HG03025 (cell line): ENCODE measurements at regions not wholly inside any gene's neighbourhood (a gene's known extent, or its start where the extent isn't known, plus 50 kb on each side); places are given as distances from the start of the nearest gene placed in this dataset.
"Not testable (repeated sequence)": the region's sequence is repeated elsewhere in the genome, so short reads cannot be mapped to it uniquely, and the experiment has no call there.

Experiments used
- ATAC-seq: cut with Tn5 transposase; IDR thresholded peaks from one replicate; pipeline ENCODE4 v1.9.1; 2021; ENCODE audit warnings: mild to moderate bottlenecking, moderate library complexity; ENCODE audit not compliant: unreplicated experiment, low FRiP score

DNA sequence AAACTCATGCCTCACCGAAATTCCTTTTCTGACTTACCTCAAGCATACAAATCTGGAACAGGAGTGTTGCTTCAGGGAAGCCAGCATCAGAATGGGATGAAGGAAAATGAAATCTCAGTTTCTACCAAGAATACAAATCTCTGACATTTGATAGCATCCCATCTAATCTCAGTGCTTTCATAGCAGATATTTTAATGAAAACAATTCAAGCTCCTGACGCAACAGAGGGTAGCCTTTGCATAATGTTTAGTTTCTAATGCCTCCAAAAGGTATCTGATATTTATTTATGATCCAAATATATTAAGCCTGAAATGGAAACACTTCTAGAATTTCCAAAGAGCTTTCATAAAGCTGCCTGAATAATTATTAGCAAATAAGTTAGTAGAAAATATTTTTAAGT, 251.4 kb downstream of the DEPDC1B start:
- no peak for ATAC-seq

DNA sequence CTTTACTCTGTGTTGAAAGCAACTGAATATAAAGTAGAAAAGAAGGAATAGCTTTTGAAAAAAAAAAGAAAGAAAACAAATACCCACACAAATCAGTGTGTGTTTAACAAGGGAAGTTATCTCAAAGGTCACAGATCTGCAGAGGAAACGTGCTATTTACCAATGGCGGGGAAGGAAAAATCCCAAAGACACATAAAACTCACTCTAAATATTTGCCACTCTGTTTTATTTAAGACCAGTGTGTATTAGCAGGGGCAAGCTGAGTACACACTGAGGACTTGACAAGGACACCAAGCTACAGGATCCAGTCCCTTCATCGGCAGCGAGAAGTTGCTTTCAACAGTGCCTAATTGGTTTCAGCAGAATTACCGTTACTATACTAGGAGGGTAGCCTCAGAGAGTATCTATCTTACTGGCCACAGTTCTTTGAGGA, 252.5 kb downstream of the DEPDC1B start:
- no peak for ATAC-seq

DNA sequence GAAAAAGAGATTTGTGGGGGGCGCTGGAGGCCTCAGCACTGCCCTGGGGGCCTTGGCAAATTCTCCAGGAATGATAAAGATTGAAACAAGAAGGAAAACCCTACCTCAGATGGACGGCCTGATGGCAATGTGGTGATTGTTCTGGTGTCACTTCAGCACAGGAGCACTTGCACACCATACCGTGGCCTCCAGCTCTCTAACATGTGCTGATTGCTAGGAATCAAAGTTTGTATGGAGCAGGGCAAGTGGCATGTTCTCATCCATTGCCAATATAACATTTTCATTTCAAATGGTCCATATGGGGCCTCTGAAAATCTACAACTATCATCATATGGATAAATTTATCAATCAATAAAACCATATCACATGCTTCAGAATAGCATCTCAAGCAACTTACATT, 253.0 kb downstream of the DEPDC1B start:
- ATAC-seq = no peak

DNA sequence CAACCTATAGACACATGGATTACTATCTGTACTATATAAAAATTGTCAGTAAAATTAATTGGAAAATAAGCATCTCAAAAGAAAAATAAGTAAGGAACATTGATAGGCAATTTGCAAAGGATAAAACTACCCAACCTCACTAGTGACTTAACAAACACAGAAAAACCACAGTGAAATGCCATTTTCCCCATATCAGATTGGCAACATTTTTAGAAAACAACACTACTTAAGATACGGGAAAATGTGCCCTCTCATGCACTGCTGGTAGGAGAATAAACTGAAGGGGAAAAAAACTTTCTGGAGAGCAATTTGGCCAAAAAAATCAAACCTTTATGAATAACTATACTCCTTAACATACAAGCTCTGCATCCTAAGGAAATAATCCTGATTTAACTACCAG, 254.0 kb downstream of the DEPDC1B start:
- ATAC-seq = no peak

DNA sequence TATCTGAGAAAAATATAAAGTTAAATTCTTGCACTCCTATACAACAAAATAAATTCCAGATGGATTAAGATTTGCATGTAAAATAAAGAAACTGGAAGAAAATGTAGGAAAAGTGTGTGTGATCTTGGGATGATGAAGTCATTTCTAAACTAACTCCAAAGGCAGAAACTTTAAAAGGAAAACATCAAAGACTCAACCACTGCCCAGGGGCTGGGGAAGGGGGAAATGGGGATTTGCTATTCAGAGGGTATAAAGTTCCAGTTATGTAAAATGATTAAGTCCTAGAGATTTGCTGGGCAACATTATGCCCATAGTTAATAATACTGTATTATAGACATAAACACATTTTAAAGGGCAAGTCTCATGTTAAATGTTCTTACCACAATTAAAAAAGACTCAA, 254.5 kb downstream of the DEPDC1B start:
- ATAC-seq = no peak

DNA sequence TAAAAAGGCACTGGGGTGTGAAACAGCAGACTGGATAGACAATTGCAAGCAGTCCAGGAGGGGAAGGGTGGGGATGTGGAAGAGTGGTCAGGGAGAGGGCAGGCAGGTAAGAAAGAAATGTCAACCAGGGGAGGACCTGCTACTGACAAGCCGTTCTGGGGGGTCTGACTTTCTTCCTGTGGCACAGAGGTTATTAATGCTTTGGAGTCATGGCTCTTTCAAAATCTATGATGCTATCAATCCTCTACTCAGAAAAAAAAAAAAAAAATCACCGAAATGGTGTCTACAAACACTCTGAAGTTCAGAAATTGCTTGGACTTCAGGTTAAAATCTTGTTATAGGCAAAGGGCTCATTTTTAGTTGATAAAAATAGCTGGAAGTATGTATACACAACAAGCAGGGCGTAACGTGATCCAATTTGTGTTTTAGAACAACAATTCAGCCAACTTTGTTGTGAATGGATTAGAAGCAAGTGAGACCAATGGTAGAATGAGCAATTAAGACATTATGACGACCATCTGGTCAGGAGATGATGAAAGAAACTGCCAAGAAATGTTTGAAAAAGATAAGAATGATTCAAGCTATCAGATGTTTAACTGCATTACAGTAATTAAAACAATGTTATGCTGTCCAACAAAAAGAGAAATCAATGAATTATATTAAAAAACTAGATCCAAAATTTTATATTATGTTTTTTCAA, 255.2 kb downstream of the DEPDC1B start:
- no peak for ATAC-seq

DNA sequence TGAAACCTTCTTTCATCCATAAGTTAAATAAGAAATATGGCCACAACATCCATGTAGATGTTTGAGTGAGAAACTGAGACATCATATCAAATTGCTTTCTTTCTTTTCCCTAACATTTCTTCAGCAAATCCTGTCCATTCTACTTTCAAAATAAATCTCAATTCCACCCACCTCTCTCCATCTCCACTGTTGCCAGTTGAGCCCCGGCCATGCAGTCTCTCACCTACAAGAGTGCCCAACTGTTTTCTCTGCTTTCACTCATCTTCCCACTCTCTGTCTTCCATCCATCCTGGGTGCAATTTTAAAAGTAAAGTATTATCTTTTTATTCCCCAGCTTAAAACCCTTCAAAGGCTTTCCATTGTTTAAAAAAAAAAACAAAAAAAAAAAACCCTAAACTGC, 260.4 kb downstream of the DEPDC1B start:
- ATAC-seq = no peak

DNA sequence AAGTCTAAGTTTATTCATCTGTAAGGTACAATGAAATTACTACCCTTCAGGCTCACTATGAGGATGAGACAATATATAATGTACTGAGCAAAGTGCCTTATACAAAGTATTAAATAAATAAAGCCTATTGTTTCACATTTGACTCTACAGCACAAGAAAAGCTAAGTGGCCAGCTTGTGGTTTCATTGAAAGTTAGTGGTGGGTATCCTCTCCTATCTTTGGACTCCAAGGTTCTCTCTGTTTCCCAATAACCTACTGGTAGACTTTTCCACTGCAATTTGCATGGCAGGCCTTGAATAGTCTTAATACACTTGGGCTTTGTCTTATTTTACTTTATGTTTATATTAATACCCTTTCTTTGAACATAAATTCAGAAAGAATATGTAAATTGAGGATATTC, 262.7 kb downstream of the DEPDC1B start:
- no peak for ATAC-seq

DNA sequence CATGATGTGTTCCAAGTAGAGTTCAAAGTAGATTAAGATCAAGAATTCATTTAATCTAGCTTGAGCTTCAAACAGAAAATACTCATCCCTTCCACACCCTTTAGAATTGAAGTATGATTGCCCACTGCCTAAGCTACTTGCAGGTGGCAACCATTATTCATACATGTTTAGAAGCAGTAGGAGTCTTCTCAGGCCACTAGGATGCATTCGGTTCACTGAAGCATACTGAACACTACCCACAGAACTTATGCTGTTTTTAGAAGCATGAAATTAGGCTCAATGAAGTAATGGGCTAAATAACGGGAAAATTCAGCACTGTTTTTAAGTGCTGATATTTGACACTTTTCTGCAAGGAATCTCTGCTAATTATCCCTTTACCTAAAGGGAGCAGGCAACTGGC, 263.4 kb downstream of the DEPDC1B start:
- peak; percentile 87 for ATAC-seq

DNA sequence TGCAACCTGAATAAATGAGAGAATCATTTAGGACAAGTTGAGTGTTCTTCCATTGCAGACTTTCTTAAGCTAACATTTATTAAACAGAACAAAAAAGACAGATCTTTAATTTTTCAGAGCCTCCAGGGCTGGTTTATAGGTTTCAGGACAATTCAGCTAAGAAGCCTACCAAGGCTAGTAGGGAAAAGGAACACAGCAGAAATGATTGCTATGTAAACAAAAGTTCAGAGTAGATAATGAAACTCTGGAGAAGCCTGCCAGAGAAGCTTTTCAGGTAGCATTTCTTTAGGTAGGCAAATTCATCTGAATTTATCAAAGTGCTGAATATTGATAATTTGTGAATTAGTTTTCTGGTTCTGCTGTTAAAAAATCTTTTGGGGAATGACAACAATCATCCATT, 264.2 kb downstream of the DEPDC1B start:
- no peak for ATAC-seq

DNA sequence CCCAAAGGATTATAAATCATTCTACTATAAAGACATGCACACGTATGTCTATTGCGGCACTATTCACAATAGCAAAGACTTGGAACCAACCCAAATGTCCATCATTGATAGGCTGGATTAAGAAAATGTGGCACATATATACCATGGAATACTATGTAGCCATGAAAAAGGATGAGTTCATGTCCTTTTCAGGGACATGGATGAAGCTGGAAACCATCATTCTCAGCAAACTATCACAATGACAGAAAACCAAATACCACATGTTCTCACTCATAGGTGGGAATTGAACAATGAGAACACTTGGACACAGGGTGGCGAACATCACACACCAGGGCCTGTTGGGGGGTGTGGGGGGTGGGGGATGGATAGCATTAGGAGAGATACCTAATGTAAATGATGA, 273.8 kb downstream of the DEPDC1B start:
- ATAC-seq = not testable (repeated sequence)

DNA sequence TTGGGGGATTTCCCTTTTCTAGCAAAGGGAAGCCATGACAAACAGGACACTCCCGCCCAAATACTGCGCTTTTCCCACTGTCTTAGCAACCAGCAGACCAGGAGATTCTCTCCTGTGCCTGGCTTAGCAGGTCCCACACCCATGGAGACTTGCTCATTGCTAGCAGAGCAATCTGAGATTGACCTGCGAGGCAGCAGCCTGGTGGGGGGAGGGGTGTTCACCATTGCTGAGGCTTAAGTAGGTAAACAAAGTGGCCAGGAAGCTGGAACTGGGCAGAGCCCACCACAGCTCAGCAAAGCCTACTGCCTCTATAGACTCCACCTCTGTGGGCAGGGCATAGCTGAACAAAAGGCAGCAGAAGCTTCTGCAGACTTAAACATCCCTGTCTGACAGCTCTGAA, 279.2 kb downstream of the DEPDC1B start:
- ATAC-seq = not testable (repeated sequence)

DNA sequence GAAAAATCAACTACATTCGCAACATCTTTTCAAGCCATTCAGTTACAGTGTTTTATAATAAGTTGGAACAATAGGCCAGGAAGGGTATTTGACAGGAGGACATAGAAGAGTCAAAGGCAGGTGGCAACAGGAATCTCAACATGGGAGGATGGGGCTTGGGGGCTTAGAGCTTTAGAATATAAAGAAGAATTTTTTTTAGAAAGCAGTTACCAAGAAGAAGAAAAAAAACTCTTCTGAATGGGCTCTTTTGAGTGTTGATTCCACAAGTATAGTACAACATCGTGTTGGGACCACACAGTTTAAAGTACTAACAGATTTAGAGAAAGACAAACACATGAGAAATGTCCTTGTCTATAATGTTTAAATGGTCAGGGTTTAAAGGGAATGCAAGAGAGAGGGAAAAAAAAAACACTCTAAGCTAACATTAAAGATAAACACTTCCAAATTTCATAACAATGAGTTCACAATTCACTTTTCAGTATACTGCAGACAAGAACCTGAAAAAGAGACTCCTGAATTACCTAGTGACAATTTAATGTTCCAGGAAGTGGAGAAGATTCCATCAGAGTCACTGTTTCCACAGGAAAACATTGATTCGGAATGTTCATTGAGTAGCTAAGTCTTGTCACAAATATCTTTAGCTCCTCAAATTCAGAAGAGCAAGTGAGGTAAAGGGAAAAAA, 282.3 kb downstream of the DEPDC1B start:
- ATAC-seq = no peak

DNA sequence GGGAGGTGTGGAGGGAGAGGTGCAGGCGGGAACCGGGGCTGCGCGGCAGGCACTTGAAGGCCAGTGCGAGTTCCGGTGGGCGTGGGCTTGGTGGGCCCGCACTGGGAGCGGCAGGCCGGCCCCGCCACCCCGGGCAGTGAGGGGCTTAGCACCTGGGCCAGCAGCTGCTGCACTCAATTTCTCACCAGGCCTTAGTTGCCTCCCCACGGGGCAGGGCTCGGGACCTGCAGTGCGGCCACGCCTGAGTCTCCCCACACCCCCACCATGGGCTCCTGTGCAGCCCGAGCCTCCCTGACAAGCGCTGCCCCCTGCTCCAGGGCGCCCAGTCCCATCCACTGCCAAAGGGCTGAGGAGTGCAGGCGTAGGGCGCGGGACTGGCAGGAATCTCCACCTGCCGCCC, 284.5 kb downstream of the DEPDC1B start:
- no peak for ATAC-seq

DNA sequence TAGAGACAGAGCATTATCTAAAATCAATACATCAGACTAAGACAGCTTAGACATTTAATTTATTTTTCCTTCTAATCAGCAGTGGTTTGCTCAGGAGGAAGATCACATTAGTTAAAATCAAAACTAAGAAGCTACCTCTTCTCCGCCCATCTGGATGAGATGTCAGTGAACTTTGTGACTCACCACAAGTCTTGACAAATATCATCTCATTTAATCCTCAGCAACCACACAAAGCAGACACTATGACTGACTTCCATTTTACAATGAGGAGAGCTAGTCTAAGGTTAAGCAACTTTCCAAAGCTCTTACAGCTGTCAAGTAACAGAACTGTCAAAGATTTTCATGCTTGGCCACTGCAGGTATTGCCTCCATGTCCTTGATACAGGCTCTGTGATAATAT, 289.5 kb downstream of the DEPDC1B start:
- ATAC-seq = no peak

DNA sequence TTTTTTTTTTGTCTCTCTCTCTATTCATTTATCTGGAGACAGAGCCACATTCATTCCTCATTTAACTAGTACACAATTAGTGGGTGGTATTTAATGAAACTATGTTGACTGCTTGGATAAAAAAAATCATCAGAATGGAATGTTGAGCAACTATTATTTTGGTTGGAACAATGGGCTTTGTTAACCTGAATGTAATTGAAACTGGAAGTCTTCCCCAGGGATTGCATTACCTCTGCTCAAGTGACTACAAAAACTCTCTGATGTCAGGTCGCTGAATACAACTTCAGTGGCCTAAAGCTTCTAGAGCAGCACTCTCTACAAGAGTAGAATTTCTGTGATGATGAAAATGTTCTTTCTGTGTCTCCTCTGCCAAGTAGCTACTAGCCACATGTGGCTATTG, 295.8 kb downstream of the DEPDC1B start:
- no peak for ATAC-seq

DNA sequence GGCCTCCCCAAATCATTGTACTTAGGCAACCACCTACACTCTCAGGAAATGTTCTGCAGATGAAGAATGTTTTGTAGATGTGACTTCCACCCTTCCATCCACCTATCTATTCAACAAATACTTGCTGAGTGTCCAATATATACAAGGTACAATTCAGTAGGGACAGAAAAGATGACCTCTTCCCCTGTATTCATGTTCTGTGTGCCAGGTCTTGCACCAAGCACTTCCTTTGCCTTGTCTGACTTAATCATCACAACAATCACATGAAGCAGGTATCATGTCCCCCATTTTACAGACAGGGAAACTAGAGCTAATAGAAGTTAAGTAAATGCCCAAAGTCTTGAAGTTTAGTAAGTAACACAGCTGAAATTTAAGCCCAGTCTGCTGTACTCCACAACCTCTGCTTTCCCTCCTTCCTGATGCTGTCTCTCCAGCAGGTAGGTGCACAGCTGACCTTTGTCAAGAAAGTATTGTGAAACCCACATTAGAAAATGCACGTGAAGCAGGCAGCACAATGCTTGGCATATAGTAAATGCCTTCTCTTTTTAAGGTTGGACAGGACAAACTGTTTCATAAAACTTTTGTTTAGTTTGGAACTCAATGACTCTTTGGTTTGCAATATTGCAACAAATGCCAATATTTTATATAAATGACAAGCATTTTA, 296.5 kb downstream of the DEPDC1B start:
- no peak for ATAC-seq

DNA sequence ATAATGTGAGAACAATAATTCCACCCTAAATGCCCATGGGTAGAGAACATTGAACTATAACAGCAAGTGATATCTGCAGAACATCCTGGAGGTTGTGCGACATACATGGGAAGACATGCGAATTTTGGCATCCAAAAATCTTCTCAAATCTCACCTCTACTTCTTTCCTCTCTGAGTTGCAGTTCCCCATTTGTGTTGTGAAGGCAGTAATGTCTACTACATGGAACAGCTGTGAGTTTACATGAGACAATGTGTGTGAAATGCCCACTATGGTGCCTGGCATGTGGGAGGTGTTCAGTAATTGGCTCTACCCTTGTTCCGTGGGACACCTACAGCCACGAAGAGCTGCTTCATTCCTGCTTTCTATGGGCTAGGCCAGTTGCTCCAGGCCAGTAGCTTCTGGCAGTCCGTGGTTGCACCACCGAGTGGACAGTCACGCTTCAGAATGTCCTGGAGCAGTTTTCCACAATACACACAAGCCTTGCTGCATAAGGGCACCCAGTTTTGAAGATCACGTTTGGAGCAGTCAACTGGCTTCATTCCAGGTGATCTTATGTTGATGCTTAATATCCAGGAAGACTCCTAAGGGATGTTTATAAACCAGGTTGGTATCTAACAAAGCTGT, 297.7 kb downstream of the DEPDC1B start:
- ATAC-seq = no peak

DNA sequence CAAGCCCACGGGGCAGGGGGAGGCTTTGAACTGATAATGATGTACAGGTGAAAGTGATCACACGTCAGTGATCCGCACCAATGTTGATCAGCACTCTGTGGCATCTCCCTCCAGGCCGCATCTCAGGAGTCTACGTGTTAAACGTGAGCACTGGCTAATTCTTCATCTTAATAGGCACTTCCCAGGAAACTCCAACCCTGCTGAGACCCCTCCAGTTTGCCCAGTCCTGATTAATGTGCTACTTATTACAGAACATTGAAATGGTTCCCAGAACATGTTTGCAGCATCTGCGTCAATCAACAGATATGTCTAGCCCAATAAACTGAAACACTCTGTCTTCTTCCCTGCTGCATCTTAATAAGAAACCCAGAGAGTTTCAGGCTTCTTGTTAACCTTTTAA, 298.4 kb downstream of the DEPDC1B start:
- no peak for ATAC-seq

DNA sequence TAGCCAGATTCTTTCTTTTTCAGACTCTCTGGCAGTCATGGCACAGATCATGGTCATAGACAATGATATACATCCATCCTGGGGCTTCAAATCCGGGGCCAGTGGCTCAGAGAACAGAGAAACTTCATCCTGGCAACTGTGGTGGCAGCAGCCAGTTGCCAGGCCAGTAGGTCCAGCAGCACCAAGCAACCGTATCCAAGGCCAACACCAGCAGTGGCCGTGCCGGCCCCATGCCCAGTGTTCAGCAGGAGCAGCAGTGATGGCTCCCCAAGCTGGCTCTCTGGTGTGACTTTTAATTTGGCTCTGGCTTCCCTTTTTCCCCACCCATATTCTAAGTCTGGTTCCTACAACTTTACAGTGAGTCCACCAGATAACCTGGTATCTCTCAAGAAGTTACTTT, 300.5 kb downstream of the DEPDC1B start:
- ATAC-seq = no peak

DNA sequence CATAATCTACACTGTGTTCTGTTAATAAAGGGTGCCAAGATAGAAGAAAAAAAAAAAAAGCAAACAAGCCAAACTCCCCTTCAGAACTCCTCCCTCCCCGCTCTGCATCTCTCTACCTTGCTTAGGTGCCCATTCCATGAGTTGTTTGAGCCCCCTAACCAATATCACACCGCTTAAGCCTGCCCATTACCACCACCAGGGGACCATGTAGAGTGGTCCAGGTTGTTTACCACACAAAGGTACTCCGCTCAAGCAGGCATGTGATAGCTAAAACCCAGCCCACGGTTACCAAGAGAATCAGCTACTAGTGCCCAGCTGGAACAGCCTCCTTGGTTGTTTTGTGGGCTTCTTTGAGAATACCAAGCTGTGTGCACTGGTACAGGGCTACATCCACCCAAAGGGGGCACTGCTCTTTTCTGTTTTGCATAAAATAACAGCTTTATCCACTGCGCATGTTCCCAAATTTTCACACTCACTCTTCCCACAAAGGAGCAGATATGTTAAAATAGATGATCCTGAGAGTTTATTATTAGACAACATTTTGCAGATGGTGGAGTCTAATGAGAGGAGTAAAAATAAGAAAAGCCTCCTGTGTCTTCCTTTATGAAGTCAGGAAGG, 304.1 kb downstream of the DEPDC1B start:
- ATAC-seq = no peak
